ENCODE measurements at regions not wholly inside any gene's neighbourhood (a gene's known extent, or its start where the extent isn't known, plus 50 kb on each side); places are given as distances from the start of the nearest gene placed in this dataset.
A peak's percentile ranks its signal among the peaks of the same experiment; 100 is the strongest.
"Not testable (repeated sequence)": the region's sequence is repeated elsewhere in the genome, so short reads cannot be mapped to it uniquely, and the experiment has no call there.

GRCh38 chr3:187999821-188000220 is 154.1 kb upstream of the LPP start:
- DNase-seq (ENCODE audit: low spot score): no peak

- no peak for DNase-seq (ENCODE audit: low spot score)
Observed at GRCh38 chr3:188000361-188000861, 153.5 kb upstream of the LPP start.

GRCh38 chr3:188001093-188001492 is 152.9 kb upstream of the LPP start:
- no peak for DNase-seq (ENCODE audit: low spot score)

- DNase-seq (ENCODE audit: low spot score): no peak
Observed at GRCh38 chr3:188001926-188002325, 152.0 kb upstream of the LPP start.

GRCh38 chr3:188002626-188003138 is 151.3 kb upstream of the LPP start:
- DNase-seq (ENCODE audit: low spot score): peak; percentile 29

GRCh38 chr3:188003188-188004171 is 150.5 kb upstream of the LPP start:
- DNase-seq (ENCODE audit: low spot score): peak; percentile 40

- no peak for DNase-seq (ENCODE audit: low spot score)
Observed at GRCh38 chr3:188006726-188007393, 147.1 kb upstream of the LPP start.

GRCh38 chr3:188007897-188008296 is 146.1 kb upstream of the LPP start:
- DNase-seq (ENCODE audit: low spot score): no peak

- no peak for DNase-seq (ENCODE audit: low spot score)
Observed at GRCh38 chr3:188008582-188009213, 145.3 kb upstream of the LPP start.

- DNase-seq (ENCODE audit: low spot score): no peak
Observed at GRCh38 chr3:188010478-188010877, 143.5 kb upstream of the LPP start.

- DNase-seq (ENCODE audit: low spot score): no peak
Observed at GRCh38 chr3:188019727-188020126, 134.2 kb upstream of the LPP start.

GRCh38 chr3:188021041-188021440 is 132.9 kb upstream of the LPP start:
- no peak for DNase-seq (ENCODE audit: low spot score)

GRCh38 chr3:188021502-188022040 is 132.4 kb upstream of the LPP start:
- DNase-seq (ENCODE audit: low spot score): no peak

GRCh38 chr3:188022902-188023301 is 131.1 kb upstream of the LPP start:
- DNase-seq (ENCODE audit: low spot score): not testable (repeated sequence)

- DNase-seq (ENCODE audit: low spot score): no peak
Observed at GRCh38 chr3:188025555-188025954, 128.4 kb upstream of the LPP start.

GRCh38 chr3:188026191-188026968 is 127.6 kb upstream of the LPP start:
- DNase-seq (ENCODE audit: low spot score): no peak

GRCh38 chr3:188031121-188031520 is 122.8 kb upstream of the LPP start:
- no peak for DNase-seq (ENCODE audit: low spot score)

GRCh38 chr3:188034989-188035388 is 119.0 kb upstream of the LPP start:
- DNase-seq (ENCODE audit: low spot score): no peak

GRCh38 chr3:188036375-188037194 is 117.4 kb upstream of the LPP start:
- peak; percentile 37 for DNase-seq (ENCODE audit: low spot score)

GRCh38 chr3:188037195-188037718 is 116.7 kb upstream of the LPP start:
- DNase-seq (ENCODE audit: low spot score): no peak
